ENCODE measurements at regions not wholly inside any gene's neighbourhood (a gene's known extent, or its start where the extent isn't known, plus 50 kb on each side); places are given as distances from the start of the nearest gene placed in this dataset.
"Not testable (repeated sequence)": the region's sequence is repeated elsewhere in the genome, so short reads cannot be mapped to it uniquely, and the experiment has no call there.

DNA sequence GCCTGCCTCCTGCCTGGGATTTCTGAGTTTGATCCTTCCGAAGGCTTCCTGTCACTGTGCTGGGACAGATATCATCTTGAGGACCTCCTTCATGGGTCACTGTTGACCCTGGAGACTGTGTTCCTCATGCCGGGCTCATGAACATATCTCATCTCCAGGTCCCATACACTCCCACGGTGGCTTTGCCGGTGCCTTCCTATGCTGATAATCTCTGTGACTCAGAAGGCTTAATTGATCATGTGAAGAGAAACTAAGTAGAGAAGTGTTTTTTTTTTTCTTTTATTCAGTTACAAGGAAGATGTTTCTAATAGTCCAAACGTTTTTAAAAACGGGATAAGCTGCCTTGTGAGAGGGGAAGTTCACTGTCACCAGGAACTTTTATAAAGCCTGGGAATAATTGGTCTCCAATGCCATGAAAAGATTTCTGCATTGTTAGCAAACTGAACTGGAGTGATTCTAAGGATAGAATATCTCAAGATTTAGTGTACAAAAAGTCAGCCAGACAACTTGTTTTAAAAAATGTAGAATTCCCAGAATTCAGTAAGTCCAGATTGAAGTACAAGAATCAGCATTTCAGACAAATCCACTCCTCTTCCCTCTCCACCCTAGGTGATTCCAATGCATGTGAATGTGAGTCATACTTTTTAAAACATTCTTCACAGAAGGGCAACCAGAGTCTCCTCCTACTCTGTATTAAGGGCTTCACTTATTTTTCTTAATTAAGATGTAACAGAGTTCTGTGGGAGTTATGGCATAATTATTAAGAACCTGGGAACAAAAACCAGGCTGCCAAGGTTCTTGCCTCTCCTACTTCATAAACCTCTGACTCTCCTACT, 139.8 kb upstream of the LGR5 start:
- DNase-seq (ENCODE audit: low read depth) = no peak

GRCh38 chr12:71297930-71298329, 140.1 kb upstream of the TSPAN8 start:
- DNase-seq (ENCODE audit: low read depth) = no peak

GRCh38 chr12:71295953-71296352, 138.2 kb upstream of the TSPAN8 start:
- no peak for DNase-seq (ENCODE audit: low read depth)

DNA sequence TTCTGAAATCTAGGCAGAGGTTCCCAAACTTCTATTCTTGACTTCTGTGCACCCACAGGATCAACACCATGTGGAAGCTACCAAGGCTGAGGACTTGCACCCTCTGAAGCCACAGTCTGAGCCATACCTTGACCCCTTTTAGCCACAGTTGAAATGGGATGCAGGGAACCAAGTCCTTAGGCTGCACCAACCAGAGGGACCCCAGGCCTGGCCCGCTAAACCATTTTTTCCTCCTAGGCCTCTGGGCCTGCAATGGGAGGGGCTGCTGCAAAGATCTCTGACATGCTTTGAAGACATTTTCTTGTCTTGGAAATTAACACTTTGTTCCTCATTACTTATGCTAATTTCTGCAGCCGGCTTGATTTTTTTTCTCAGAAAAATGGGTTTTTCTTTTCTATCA, 133.9 kb upstream of the TSPAN8 start:
- no peak for DNase-seq (ENCODE audit: low read depth)

- no peak for DNase-seq (ENCODE audit: low read depth)
Measured at GRCh38 chr12:71283883-71284282, 126.1 kb upstream of the TSPAN8 start.

DNA sequence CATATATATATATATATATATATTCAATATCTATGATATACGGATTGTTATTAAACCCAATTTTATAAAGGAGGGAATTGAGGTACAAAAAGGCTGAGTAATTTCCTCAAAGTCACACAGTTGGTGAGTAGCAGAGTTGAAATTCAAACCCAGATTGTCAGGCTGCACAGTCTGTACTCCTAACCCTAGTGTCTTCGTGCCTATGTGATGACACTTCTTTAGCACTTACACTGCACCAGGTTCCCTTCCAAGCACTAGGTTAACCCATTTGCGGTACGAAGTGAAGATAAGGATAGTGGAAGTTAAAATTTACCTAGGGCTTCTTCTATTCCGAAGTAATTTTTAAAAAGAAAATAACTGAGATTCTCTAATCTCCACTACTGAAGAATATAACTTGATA, 125.1 kb upstream of the TSPAN8 start:
- DNase-seq (ENCODE audit: low read depth) = no peak

DNA sequence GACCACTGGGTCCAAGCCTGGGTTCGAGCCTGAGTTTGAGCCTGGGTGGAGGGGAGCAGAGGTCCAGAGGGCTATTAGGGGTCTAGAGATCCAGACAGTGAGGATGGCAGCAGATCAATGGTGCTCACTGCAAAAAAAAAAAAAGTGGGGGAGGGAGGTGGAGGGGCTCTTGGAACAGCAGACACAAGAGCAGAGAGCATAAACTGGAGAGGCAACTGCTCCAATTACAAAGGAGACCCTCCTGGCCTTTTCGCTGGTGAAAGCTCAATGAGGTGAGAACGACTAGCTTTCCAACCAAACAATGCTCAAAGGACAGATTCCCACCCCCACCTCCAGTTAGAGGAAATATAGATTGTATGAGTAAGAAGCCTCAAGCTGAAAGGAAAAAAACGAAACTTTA, 124.2 kb upstream of the TSPAN8 start:
- DNase-seq (ENCODE audit: low read depth) = no peak

DNA sequence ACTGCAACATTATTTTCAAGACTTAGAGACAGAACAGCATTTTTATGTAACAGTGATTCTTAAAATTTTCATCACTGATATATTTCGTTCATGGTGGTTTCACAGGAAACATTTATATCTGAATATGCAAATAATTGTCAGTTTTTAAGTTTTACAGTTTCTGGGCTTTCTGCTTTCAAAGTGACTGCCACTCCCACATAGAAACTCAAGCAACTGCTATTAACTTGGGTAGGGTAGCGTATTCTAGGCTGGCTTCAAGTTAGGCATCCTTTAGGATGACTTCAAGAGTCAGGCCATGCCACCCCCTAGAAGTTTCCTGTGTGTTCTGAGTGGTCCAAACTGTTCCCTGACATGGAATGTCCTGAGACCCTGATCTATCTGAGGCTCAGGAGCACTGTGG, 123.6 kb upstream of the TSPAN8 start:
- DNase-seq (ENCODE audit: low read depth) = no peak

GRCh38 chr12:71277866-71278265, 120.1 kb upstream of the TSPAN8 start:
- no peak for DNase-seq (ENCODE audit: low read depth)

GRCh38 chr12:71276541-71276940, 118.7 kb upstream of the TSPAN8 start:
- DNase-seq (ENCODE audit: low read depth) = no peak

DNA sequence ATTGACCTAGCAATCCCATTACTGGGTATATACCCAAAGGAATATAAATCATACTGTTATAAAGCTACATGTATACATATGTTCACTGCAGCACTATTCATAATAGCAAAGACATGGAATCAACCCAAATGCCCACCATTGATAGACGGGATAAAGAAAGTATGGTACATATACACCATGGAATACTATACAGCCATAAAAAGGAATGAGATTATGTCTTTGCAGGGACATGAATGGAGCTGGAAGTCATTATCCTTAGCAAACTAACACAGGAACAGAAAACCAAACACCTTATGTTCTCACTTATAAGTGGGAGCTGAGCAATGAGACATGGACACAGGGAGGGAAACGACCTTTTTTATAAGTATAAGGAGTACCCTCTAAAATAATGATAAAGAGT, 113.0 kb upstream of the TSPAN8 start:
- DNase-seq (ENCODE audit: low read depth) = not testable (repeated sequence)

DNA sequence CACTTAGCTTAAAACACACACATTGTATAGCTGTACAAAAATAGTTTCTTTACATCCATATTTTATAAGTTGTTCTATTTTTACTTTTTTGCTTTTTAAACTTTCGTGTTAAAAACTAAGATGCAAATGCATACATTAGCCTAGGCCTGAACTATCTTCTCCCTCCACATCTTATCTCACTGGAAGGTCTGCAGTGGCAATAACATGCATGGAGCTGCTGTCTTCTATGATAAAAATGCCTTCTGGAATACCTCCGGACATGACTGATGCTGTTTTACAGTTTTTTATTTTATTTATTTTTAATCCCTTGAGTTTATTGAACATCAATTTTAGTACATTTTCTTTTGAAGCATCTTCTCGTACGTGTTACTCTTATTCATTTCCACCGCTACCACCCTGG, 112.3 kb upstream of the TSPAN8 start:
- no peak for DNase-seq (ENCODE audit: low read depth)

DNA sequence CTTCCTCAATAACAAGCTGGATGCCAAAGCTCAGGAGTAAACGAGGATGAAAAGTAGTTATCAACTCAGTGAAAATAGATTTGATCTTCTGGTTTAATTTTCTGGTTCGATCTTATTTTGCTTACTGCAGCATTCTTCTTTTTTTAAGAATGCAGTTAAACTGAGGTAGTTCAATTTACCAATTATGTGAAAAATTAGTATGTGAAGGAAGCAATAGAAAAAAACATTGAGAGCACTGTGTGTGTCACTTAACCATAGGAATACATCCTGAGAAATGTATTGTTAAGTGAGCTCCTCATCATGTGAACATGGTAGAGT, 111.4 kb upstream of the TSPAN8 start:
- DNase-seq (ENCODE audit: low read depth) = no peak

DNA sequence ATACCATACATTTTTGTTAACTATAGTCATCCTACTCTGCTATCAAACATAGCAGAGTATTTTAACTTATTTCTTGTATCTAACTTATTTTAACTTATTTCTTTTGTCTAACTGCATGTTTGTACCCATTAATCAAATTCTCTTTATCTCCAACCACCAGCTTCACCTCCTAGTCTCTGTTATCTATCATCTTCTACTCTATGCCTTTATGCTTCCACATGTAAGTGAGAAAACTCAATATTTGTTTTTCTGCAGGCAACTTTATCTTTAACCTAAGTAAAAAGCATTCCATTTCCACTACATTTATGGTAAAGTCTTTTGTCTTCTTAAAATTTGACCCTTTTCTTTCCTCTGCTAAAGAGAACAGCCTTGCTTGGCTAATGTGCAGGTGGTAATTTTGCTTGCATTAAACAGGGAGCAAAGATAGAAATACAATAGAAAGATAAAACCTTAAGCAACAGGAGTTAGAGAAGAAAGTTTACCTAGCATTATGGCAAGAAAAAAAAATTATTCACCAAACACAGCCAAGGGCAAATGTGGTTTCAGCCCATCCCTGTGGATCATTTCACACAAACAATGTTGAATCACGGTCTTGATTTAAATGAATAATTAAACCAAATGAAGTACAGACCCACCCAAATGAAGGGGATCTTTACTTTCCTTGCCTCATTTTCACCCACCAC, 110.9 kb upstream of the TSPAN8 start:
- no peak for DNase-seq (ENCODE audit: low read depth)

DNA sequence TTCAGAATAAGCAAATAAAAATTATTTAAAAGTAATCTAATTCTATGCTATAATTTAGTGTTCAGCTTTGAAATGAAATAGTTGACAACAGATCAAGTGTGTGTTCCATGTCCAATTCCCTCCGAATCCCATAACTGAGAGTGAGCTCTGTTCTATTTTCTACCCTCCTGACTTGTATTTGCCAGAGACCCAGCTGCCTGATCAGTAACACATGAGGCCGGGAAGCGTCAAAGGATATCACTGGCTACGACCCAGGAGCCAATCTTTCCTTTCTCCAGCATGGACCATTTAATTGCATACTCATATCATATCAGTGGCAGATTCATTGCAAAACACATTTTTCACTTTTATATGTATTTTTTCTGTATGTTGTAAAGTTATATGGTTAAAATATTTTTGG, 108.8 kb upstream of the TSPAN8 start:
- no peak for DNase-seq (ENCODE audit: low read depth)

DNA sequence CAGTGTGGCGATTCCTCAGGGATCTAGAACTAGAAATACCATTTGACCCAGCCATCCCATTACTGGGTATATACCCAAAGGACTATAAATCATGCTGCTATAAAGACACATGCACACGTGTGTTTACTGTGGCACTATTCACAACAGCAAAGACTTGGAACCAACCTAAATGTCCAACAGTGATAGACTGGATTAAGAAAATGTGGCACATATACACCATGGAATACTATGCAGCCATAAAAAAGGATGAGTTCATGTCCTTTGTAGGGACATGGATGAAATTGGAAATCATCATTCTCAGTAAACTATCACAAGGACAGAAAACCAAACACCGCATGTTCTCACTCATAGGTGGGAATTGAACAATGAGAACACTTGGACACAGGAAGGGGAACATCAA, 107.9 kb upstream of the TSPAN8 start:
- DNase-seq (ENCODE audit: low read depth) = not testable (repeated sequence)

DNA sequence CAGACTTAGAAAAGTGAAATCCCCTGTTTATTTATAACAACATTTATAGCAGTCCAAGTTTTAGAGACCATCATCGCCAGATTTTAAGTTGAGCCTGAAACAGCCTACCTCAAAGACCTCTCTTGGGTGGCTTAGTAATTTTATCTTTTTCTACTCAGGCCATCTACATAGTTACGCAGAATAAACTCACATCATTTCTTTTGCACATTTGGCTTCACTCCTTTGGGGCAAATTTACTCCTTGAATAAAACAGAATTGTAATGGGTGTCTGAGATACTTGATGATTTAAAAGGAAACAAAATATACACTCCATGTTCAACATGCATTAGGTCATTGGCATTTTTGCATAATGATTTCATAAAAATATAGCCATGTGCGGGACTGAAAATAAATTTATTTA, 104.7 kb upstream of the TSPAN8 start:
- DNase-seq (ENCODE audit: low read depth) = no peak

DNA sequence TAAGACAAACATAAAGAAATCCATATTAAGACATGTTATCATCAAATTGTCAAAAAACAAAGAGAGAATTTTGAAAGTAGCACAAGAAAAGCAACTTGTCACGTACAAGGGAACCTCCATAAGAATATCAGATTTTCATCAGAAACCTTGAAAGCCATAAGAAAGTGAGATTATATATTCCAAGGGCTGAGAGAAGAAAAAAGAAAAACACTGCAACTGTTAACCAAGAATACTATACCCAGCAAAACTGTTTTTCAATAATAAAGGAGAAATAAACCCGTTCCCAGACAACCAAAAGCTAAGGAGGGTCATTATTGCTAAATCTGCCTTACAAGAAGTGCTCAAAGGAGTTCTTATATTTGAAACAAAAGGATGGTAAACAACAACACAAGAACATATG, 94.7 kb upstream of the TSPAN8 start:
- DNase-seq (ENCODE audit: low read depth) = no peak

DNA sequence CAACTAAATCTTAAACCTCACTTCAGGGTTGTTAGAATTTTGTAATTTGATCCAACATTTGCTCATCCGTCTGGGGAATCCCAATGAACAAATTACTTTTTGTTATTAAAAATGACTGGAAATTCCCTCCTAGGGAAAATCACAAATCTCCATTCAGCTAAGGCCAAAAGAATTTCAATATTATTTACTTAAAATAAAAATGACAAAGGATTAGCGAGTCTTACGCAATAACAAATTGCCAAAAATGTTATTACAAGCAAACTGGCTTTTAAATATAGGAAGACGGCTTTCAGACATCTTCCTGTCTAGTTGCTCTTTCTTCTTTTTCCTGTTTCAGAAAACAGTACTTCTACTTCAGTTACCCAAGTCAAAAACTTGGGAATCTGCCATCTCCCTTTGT, 92.4 kb upstream of the TSPAN8 start:
- no peak for DNase-seq (ENCODE audit: low read depth)

GRCh38 chr12:71243370-71243769, 85.6 kb upstream of the TSPAN8 start:
- no peak for DNase-seq (ENCODE audit: low read depth)

DNA sequence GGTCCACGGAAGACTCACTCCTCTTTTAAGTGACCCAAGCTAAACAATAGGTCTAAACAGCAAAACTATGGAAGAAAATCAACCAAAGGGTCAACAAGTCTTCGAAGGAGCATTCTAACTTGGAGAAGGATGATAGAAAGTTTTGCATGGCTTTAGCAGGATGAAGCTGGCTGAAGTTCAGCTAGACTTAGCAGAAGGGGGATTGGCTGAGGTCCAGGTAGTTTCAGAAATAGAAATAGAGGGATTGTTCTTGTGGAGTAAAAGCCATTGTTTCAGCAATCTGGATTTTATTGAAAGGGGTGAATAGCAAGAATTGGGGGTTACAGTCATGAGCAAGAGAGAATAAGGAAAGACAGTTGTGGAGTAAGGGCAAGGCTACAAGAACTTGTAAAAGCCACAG, 84.7 kb upstream of the TSPAN8 start:
- DNase-seq (ENCODE audit: low read depth) = no peak

DNA sequence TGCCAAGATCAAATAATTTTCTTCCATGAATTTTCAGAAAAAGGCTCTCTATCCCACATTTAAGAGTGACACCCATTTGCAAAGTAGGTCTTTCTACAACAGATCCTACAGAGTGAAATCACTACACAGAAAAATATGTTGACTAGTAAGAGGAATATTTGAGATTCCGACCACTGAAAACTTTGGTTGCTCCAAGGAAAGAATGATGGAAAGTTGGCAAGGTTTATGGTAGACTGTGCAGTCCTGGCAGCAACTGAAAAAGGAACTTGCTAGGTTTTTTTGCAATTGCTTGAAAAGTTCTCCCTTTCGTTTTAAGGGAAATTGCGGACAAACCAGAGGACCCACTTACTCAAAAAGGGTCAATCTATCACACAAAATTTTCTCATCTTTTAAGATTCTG, 83.1 kb upstream of the TSPAN8 start:
- DNase-seq (ENCODE audit: low read depth) = no peak

- DNase-seq (ENCODE audit: low read depth) = no peak
Measured at GRCh38 chr12:71239731-71240130, 81.9 kb upstream of the TSPAN8 start.

DNA sequence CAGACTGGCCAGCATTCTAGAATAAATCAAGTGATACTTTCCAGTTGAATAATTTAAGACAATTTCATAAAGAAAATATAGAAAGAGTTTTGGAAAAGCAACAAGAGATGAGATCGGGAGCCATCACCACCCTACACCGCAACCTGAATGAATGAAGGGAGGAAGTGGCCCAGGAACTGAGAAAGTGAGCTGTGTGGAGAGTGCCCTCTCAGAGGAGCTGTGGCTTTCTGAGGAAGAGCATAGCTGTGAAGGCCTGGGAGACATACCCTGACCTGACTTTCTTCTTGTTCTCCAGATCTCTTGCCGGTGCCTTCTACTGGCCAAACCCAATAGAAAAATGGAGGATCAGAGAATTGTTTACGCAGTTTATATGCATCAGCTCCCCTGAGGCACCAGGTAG, 79.3 kb upstream of the TSPAN8 start:
- DNase-seq (ENCODE audit: low read depth) = no peak
